ENCODE measurements at regions not wholly inside any gene's neighbourhood (a gene's known extent, or its start where the extent isn't known, plus 50 kb on each side); places are given as distances from the start of the nearest gene placed in this dataset.

GRCh38 chr5:44987026-44987425 lies 178.3 kb downstream of the MRPS30 start:
- TF ChIP-seq POLR2A (IDR thresholded peaks at IDR 0.05; ENCODE audit: low read depth, low read length) (no peak), POLR2AphosphoS5 (IDR thresholded peaks at IDR 0.05; ENCODE audit: low read depth, low read length) (no peak)
